Gastrocnemius medialis (tissue), 4 donors: ENCODE measurements at regions not wholly inside any gene's neighbourhood (a gene's known extent, or its start where the extent isn't known, plus 50 kb on each side); places are given as distances from the start of the nearest gene placed in this dataset.

Source experiments
- POLR2A ChIP-seq, 2 donors: fragments of 450-650 bp; IDR thresholded peaks; one replicate each; pipeline ENCODE4 v1.6.1; 2017; ENCODE audit warnings: antibody characterized with exemption in 2 of 2, mild to moderate bottlenecking in 2 of 2, moderate library complexity in 2 of 2
- TF ChIP-seq, protein P1 (sequence below), 5 experiments: fragments of 450-650 bp in 3 of 5; fragments of 200-600 bp in 2 of 5; sonication (generic) in 2 of 5; IDR thresholded peaks in 4 of 5; conservative IDR thresholded peaks in 1 of 5; 1 replicate in 4 of 5; 2 replicates in 1 of 5; pipeline ENCODE4 v1.5.1; 2016 to 2019; ENCODE audit warnings: antibody characterized with exemption in 5 of 5, mild to moderate bottlenecking in 3 of 5, moderate library complexity in 3 of 5

DNA sequence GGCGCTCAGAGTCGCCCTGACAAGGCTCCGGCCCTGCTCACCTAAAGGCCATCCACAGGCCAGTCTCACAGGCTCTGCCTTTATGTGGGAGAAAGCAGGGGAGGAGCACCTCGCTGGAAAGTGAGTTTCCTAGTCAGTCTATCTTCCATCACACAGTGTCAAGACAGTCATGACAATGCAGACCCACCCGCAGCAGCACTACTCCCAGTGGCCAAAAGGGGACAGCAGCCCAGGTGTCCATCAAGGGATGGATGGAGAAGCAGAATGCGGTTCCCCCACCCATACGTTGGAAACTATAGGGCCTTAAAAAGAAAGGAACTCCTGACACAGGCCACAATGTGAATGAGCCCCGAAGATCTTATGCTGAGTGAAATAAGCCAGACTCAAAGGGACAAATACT lies 226.8 kb downstream of the ENGASE start:
- TF ChIP-seq, protein P1, sequence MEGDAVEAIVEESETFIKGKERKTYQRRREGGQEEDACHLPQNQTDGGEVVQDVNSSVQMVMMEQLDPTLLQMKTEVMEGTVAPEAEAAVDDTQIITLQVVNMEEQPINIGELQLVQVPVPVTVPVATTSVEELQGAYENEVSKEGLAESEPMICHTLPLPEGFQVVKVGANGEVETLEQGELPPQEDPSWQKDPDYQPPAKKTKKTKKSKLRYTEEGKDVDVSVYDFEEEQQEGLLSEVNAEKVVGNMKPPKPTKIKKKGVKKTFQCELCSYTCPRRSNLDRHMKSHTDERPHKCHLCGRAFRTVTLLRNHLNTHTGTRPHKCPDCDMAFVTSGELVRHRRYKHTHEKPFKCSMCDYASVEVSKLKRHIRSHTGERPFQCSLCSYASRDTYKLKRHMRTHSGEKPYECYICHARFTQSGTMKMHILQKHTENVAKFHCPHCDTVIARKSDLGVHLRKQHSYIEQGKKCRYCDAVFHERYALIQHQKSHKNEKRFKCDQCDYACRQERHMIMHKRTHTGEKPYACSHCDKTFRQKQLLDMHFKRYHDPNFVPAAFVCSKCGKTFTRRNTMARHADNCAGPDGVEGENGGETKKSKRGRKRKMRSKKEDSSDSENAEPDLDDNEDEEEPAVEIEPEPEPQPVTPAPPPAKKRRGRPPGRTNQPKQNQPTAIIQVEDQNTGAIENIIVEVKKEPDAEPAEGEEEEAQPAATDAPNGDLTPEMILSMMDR (IDR thresholded peaks at IDR 0.05 in 4 of 5, conservative IDR thresholded peaks at IDR 0.05 in 1 of 5), result no peak
- TF ChIP-seq POLR2A (IDR thresholded peaks at IDR 0.05), result no peak
